ENCODE measurements at regions not wholly inside any gene's neighbourhood (a gene's known extent, or its start where the extent isn't known, plus 50 kb on each side); places are given as distances from the start of the nearest gene placed in this dataset.

GRCh38 chr19:46546194-46546896 lies 50.7 kb upstream of the PNMA8B start:
- intact Hi-C loops (cut with DNase I), result loop anchor here (10.0 kb wide), 1 partner anchor 118 kb away; the partner anchor contains the start of gene DACT3

GRCh38 chr19:46550684-46551083 lies 50.4 kb upstream of the CALM3 start:
- intact Hi-C loops (cut with DNase I), result no loop called here
- DNase-seq (ENCODE audit: low spot score), result no peak

More at GRCh38 chr19:46546194-46546896, 50.7 kb upstream of the PNMA8B start:
- no peak for DNase-seq (ENCODE audit: low spot score)

GRCh38 chr19:46551164-46551563 lies 50.0 kb upstream of the CALM3 start:
- intact Hi-C loops (cut with DNase I), result no loop called here
- no peak for DNase-seq (ENCODE audit: low spot score)

All from cardiac septum (tissue), 1 donor.